GM12891 (cell line): ENCODE measurements at regions not wholly inside any gene's neighbourhood (a gene's known extent, or its start where the extent isn't known, plus 50 kb on each side); places are given as distances from the start of the nearest gene placed in this dataset.

Experiments used
- PAX5 ChIP-seq: IDR thresholded peaks from 2 replicates; pipeline ENCODE4 v1.6.1; 2011; ENCODE audit warnings: low read length, moderate library complexity, mild to moderate bottlenecking; ENCODE audit not compliant: insufficient read depth, severe bottlenecking
- POLR2A ChIP-seq: IDR thresholded peaks from 2 replicates; pipeline ENCODE4 v1.6.1; 2011; ENCODE audit warnings: low read depth, low read length, control low read depth
- POLR2AphosphoS5 ChIP-seq: IDR thresholded peaks from 2 replicates; pipeline ENCODE4 v1.6.1; 2011; ENCODE audit warnings: low read depth, low read length, control low read depth
- POU2F2 ChIP-seq: IDR thresholded peaks from 2 replicates; pipeline ENCODE4 v1.6.1; 2011; ENCODE audit warnings: low read depth, mild to moderate bottlenecking, control low read depth, low read length, moderate library complexity
- TAF1 ChIP-seq: IDR thresholded peaks from 2 replicates; pipeline ENCODE4 v1.6.1; 2011; ENCODE audit warnings: low read depth, low read length, control low read depth

- TF ChIP-seq POLR2AphosphoS5 (no peak), POLR2A (no peak), PAX5 (no peak), TAF1 (no peak), POU2F2 (no peak)
Measured at GRCh38 chr9:106023455-106023854, 329.1 kb downstream of the TMEM38B start.
